Psoas muscle (tissue), 7 donors: ENCODE measurements at regions not wholly inside any gene's neighbourhood (a gene's known extent, or its start where the extent isn't known, plus 50 kb on each side); places are given as distances from the start of the nearest gene placed in this dataset.

Experiments used
- ATAC-seq, 4 donors: fragments of 200-7000 bp; cut with Tn5 transposase; one replicate each; pipeline ENCODE4 v1.9.1; 2020; ENCODE audit warnings: moderate library complexity in 3 of 4, mild to moderate bottlenecking in 2 of 4
- DNase-seq, 2 donors: peaks; one replicate each; pipeline ENCODE4 v3.0.0-alpha.2; 2020
- H3K27ac ChIP-seq: fragments of 200-600 bp; one replicate; pipeline ENCODE4 v1.8.0; 2022
- H3K27me3 ChIP-seq, 3 donors: fragments of 200-600 bp in 1 of 3; one replicate each; pipeline versions ENCODE4 v1.6.1 to v1.8.0; 2013 to 2022; ENCODE audit warnings: low read length in 2 of 3, mild to moderate bottlenecking in 2 of 3, moderate library complexity in 1 of 3; ENCODE audit not compliant: insufficient read depth in 3 of 3
- H3K36me3 ChIP-seq, 2 donors: fragments of 200-600 bp in 1 of 2; one replicate each; pipeline versions ENCODE4 v1.6.1 to v1.8.0; 2013 to 2022; ENCODE audit warnings: low read depth in 1 of 2, mild to moderate bottlenecking in 1 of 2, moderate library complexity in 1 of 2; ENCODE audit not compliant: insufficient read depth in 1 of 2
- H3K4me1 ChIP-seq: fragments of 200-600 bp; one replicate; pipeline ENCODE4 v1.8.0; 2022
- H3K4me3 ChIP-seq: fragments of 200-600 bp; one replicate; pipeline ENCODE4 v1.8.0; 2022; ENCODE audit warnings: mild to moderate bottlenecking
- H3K9me3 ChIP-seq: fragments of 200-600 bp; one replicate; pipeline ENCODE4 v1.8.0; 2022
- WGBS, 3 donors: extraction: QIAGEN DNeasy Blood & Tissue Kit; methylation state at CpG; one replicate each; pipeline versions ENCODE4 v1.1.6 to v1.1.7; 2013; 5-methylcytosine and 5-hydroxymethylcytosine counted together
- intact Hi-C, 2 donors: fragments of 100-400 bp; cut with DNase I; formaldehyde crosslinking; loops; one replicate each; pipeline versions ENCODE4 v1.11.0 to v1.14.2; 2022
- TF ChIP-seq, protein P1 (sequence below): fragments of 200-600 bp; IDR thresholded peaks from one replicate; pipeline ENCODE4 v1.8.0; 2022; ENCODE audit warnings: antibody characterized with exemption
- donor health status: healthy with polysubstance abuse.
- donor health status: DM: no; HTN: no; CAD: no; lungs with moderate emphysema.
- donor health status: Bipolar disorder and iron deficiency.
- donor health status: healthy.
- donor health status: DM: yes; HTN: yes; CAD: no.
- donor health status: DM: no; HTN: no; CAD: no.
- donor health status: DM: yes; HTN: yes; CAD: no.

DNA sequence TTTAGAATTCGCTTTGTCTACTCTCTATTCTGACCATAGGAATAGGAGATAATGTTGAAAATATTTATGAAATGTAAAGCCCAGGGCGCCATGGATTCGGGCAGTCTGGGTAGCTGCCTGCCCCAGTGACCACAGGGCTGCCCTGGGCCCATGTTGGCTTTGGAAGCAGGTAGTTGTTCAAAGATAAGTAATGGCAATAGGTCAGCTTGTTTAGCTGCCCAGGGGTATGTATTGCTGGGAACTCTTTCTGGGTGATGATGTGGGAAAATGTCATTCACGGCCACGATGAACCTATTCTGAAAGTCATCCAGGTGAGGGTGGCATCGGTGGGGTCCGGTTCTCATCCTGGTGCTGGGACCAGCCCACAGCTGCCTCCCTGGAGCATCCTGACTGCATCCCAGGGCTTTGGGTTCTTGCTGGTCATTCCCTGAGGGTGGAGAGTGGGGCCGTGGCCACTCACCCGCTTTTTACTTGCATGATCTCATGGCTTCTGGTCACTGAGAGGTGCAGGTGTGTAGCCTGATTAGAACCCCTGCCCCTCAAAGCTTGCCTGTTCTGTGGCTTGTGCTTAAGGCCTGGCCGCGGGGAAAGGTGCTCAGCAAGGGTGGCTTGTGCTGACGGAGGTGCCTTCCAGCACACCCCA lies 102.8 kb downstream of the ERMARD start:
- Histone ChIP-seq H3K36me3 (no peaks in the 10 kb centered on the region), H3K4me3 (no peak overlapping the region), H3K27ac (no peak overlapping the region), H3K9me3 (peaks cover 6% of the 10 kb centered on the region), H3K27me3 (no peaks in the 10 kb centered on the region), H3K4me1 (no peaks in the 10 kb centered on the region)
- 95 to 96% (median 96%) methylated on average over 12 of the region's 12 CpGs for WGBS, 3 donors
- DNase-seq (no peak), ATAC-seq (no peak)
- TF ChIP-seq, protein P1, sequence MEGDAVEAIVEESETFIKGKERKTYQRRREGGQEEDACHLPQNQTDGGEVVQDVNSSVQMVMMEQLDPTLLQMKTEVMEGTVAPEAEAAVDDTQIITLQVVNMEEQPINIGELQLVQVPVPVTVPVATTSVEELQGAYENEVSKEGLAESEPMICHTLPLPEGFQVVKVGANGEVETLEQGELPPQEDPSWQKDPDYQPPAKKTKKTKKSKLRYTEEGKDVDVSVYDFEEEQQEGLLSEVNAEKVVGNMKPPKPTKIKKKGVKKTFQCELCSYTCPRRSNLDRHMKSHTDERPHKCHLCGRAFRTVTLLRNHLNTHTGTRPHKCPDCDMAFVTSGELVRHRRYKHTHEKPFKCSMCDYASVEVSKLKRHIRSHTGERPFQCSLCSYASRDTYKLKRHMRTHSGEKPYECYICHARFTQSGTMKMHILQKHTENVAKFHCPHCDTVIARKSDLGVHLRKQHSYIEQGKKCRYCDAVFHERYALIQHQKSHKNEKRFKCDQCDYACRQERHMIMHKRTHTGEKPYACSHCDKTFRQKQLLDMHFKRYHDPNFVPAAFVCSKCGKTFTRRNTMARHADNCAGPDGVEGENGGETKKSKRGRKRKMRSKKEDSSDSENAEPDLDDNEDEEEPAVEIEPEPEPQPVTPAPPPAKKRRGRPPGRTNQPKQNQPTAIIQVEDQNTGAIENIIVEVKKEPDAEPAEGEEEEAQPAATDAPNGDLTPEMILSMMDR: no peak
- intact Hi-C loops: no loop called here

GRCh38 chr6:169853196-169854082 lies 102.0 kb downstream of the ERMARD start:
- Histone ChIP-seq H3K9me3 (peaks cover 6% of the 10 kb centered on the region), H3K27ac (no peak overlapping the region), H3K27me3 (no peaks in the 10 kb centered on the region), H3K4me3 (no peak overlapping the region), H3K36me3 (no peaks in the 10 kb centered on the region), H3K4me1 (no peaks in the 10 kb centered on the region)
- 84 to 87% (median 87%) methylated on average over 20 of the region's 20 CpGs for WGBS, 3 donors
- TF ChIP-seq, protein P1: no peak
- DNase-seq (no peak), ATAC-seq (no peak)
- intact Hi-C loops: no loop called here

GRCh38 chr6:169852504-169853195 lies 101.2 kb downstream of the ERMARD start:
- TF ChIP-seq, protein P1: no peak
- H3K36me3 ChIP-seq: no peaks in the 10 kb centered on the region
- H3K9me3 ChIP-seq: no peaks in the 10 kb centered on the region
- ATAC-seq: no peak
- no peaks in the 10 kb centered on the region for H3K27me3 ChIP-seq
- no peak overlapping the region for H3K4me3 ChIP-seq
- peak overlapping the region; percentile 58 for H3K27ac ChIP-seq
- no peaks in the 10 kb centered on the region for H3K4me1 ChIP-seq
- WGBS, 3 donors: 65 to 69% (median 69%) methylated on average over 5 of the region's 5 CpGs
- no peak for DNase-seq
- intact Hi-C loops: no loop called here

- TF ChIP-seq, protein P1: no peak
- Histone ChIP-seq H3K36me3 (no peaks in the 10 kb centered on the region), H3K9me3 (no peaks in the 10 kb centered on the region), H3K27me3 (no peaks in the 10 kb centered on the region), H3K4me1 (no peaks in the 10 kb centered on the region), H3K4me3 (no peak overlapping the region), H3K27ac (peak overlapping the region; percentile 60)
- peak; percentile 36 to 65 (median 58) for ATAC-seq
- no peak for DNase-seq
- WGBS, 3 donors: 64 to 73% (median 69%) methylated on average over 22 of the region's 22 CpGs
- intact Hi-C loops: no loop called here
These were observed 100.5 kb downstream of the ERMARD start for GRCh38 chr6:169851641-169852503.
